Stomach (tissue), 4 donors: ENCODE measurements at regions not wholly inside any gene's neighbourhood (a gene's known extent, or its start where the extent isn't known, plus 50 kb on each side); places are given as distances from the start of the nearest gene placed in this dataset.

Experiments
- EP300 ChIP-seq: sonication (generic); formaldehyde crosslinking; IDR thresholded peaks from one replicate; pipeline ENCODE4 v1.6.1; 2017; ENCODE audit warnings: antibody characterized with exemption
- POLR2A ChIP-seq, 4 donors: fragments of 450-650 bp; IDR thresholded peaks; one replicate each; pipeline ENCODE4 v1.6.1; 2016; ENCODE audit warnings: antibody characterized with exemption in 4 of 4, control low read depth in 2 of 4, mild to moderate bottlenecking in 1 of 4, moderate library complexity in 1 of 4
- POLR2AphosphoS5 ChIP-seq, 3 donors: sonication (generic); formaldehyde crosslinking; IDR thresholded peaks; one replicate each; pipeline ENCODE4 v1.6.1; 2016; ENCODE audit warnings: antibody characterized with exemption in 3 of 3
- TF ChIP-seq, protein P1 (sequence below), 7 experiments: fragments of 450-650 bp in 4 of 7; fragments of 200-600 bp in 3 of 7; sonication (generic) in 3 of 7; IDR thresholded peaks; one replicate each; pipeline ENCODE4 v1.5.1; 2016 to 2019; ENCODE audit warnings: antibody characterized with exemption in 7 of 7, control low read depth in 2 of 7, mild to moderate bottlenecking in 1 of 7

DNA sequence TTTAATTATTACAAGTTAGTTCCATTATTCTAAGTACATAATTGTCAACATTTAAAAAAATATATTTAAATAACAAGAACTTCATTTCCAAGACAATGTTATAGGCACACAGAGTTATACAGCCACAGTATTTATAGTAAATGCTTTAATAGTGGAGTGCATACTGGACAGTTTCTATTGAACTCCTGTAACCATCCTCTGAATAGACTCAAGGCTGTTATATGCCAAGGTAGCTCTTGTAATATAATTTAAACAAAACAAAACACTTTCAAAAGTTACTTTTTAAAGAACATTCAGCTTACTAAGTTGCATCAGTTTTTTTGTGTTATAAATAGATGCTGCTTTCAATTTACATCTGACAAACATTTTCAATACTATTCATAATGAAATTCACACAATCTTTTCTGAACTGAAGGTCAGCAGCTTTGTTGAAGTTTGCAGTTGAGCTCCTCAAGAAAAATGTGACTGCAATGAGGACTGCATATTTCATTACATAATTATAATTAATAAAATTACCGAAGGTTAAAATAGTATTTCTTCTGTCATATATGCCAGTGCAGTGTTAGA is 549.9 kb upstream of the CYLC2 start:
- TF ChIP-seq, protein P1, sequence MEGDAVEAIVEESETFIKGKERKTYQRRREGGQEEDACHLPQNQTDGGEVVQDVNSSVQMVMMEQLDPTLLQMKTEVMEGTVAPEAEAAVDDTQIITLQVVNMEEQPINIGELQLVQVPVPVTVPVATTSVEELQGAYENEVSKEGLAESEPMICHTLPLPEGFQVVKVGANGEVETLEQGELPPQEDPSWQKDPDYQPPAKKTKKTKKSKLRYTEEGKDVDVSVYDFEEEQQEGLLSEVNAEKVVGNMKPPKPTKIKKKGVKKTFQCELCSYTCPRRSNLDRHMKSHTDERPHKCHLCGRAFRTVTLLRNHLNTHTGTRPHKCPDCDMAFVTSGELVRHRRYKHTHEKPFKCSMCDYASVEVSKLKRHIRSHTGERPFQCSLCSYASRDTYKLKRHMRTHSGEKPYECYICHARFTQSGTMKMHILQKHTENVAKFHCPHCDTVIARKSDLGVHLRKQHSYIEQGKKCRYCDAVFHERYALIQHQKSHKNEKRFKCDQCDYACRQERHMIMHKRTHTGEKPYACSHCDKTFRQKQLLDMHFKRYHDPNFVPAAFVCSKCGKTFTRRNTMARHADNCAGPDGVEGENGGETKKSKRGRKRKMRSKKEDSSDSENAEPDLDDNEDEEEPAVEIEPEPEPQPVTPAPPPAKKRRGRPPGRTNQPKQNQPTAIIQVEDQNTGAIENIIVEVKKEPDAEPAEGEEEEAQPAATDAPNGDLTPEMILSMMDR (IDR thresholded peaks at IDR 0.05) = no peak
- TF ChIP-seq POLR2AphosphoS5 (IDR thresholded peaks at IDR 0.05) = no peak
- no peak for TF ChIP-seq POLR2A (IDR thresholded peaks at IDR 0.05)
- no peak for TF ChIP-seq EP300
